ENCODE measurements at regions not wholly inside any gene's neighbourhood (a gene's known extent, or its start where the extent isn't known, plus 50 kb on each side); places are given as distances from the start of the nearest gene placed in this dataset.

GRCh38 chr7:131159961-131160361, 167.7 kb upstream of the MKLN1 start:
- Histone ChIP-seq H3K27me3 (no peaks in the 10 kb centered on the region), H3K4me1 (no peaks in the 10 kb centered on the region), H3K9me3 (no peaks in the 10 kb centered on the region), H3K27ac (no peak overlapping the region), H3K36me3 (no peaks in the 10 kb centered on the region), H3K4me3 (replicated peaks in 1 of 3) (no peak overlapping the region)
- no peak for DNase-seq
- TF ChIP-seq CTCF (IDR thresholded peaks at IDR 0.05) = no peak
- TF ChIP-seq POLR2A (IDR thresholded peaks at IDR 0.05) = no peak
- 89 to 93% methylated on average over 2 of the region's 2 CpGs for WGBS, 2 donors
- intact Hi-C loops (cut with DNase I) = no loop called here

- WGBS, 2 donors = 95 to 97% methylated on average over 3 of the region's 3 CpGs
- Histone ChIP-seq H3K36me3 (no peaks in the 10 kb centered on the region), H3K9me3 (no peaks in the 10 kb centered on the region), H3K4me1 (no peaks in the 10 kb centered on the region), H3K27ac (no peak overlapping the region), H3K27me3 (no peaks in the 10 kb centered on the region), H3K4me3 (replicated peaks in 1 of 3) (no peak overlapping the region)
- no peak for TF ChIP-seq POLR2A (IDR thresholded peaks at IDR 0.05)
- no peak for TF ChIP-seq CTCF (IDR thresholded peaks at IDR 0.05)
- no peak for DNase-seq
- intact Hi-C loops (cut with DNase I) = no loop called here
Measured at GRCh38 chr7:131161103-131161502, 166.6 kb upstream of the MKLN1 start.

- no peak for DNase-seq
- intact Hi-C loops (cut with DNase I) = no loop called here
- Histone ChIP-seq H3K4me1 (no peaks in the 10 kb centered on the region), H3K9me3 (no peaks in the 10 kb centered on the region), H3K27me3 (no peaks in the 10 kb centered on the region), H3K4me3 (replicated peaks in 1 of 3) (no peak overlapping the region), H3K36me3 (no peaks in the 10 kb centered on the region), H3K27ac (no peak overlapping the region)
- no peak for TF ChIP-seq POLR2A (IDR thresholded peaks at IDR 0.05)
- no peak for TF ChIP-seq CTCF (IDR thresholded peaks at IDR 0.05)
- 72 to 77% methylated on average over 3 of the region's 3 CpGs for whole genome bisulfite sequencing, 2 donors
Measured at GRCh38 chr7:131164025-131164925, 163.4 kb upstream of the MKLN1 start.

- Histone ChIP-seq H3K4me3 (replicated peaks in 1 of 3) (no peak overlapping the region), H3K36me3 (no peaks in the 10 kb centered on the region), H3K27ac (no peak overlapping the region), H3K9me3 (no peaks in the 10 kb centered on the region), H3K27me3 (no peaks in the 10 kb centered on the region), H3K4me1 (no peaks in the 10 kb centered on the region)
- DNase-seq = no peak
- intact Hi-C loops (cut with DNase I) = no loop called here
- TF ChIP-seq CTCF (IDR thresholded peaks at IDR 0.05) = no peak
- TF ChIP-seq POLR2A (IDR thresholded peaks at IDR 0.05) = no peak
- WGBS, 2 donors = 95 to 98% methylated on average over 6 of the region's 6 CpGs
Measured at GRCh38 chr7:131166066-131166465, 161.6 kb upstream of the MKLN1 start.

GRCh38 chr7:131170440-131171271, 157.0 kb upstream of the MKLN1 start:
- no peaks in the 10 kb centered on the region for H3K36me3 ChIP-seq
- H3K27ac ChIP-seq = no peak overlapping the region
- WGBS, 2 donors = 75 to 84% methylated on average over 2 of the region's 2 CpGs
- TF ChIP-seq POLR2A (IDR thresholded peaks at IDR 0.05) (no peak), CTCF (IDR thresholded peaks at IDR 0.05) (no peak)
- H3K4me1 ChIP-seq = no peaks in the 10 kb centered on the region
- H3K27me3 ChIP-seq = no peaks in the 10 kb centered on the region
- no peak overlapping the region for H3K4me3 ChIP-seq (replicated peaks in 1 of 3)
- DNase-seq = no peak
- intact Hi-C loops (cut with DNase I) = no loop called here
- H3K9me3 ChIP-seq = no peaks in the 10 kb centered on the region
